GM12878 (cell line): ENCODE measurements at regions not wholly inside any gene's neighbourhood (a gene's known extent, or its start where the extent isn't known, plus 50 kb on each side); places are given as distances from the start of the nearest gene placed in this dataset.

Experiments
- ATAC-seq: fragments of 200-7000 bp; cut with Tn5 transposase; 3 replicates; pipeline ENCODE4 v1.9.1; 2020; ENCODE audit warnings: mild to moderate bottlenecking, moderate library complexity
- BruUV-seq: library from RNA; stranded (reverse); fragments of 400-500 nt; replicated peaks from 2 replicates; lab custom pipeline; 2021; lab: Mats Ljungman, UMichigan
- CTCF ChIA-PET: fragments of 300-600 bp; sonication (Branson Sonifier 250); formaldehyde crosslinking; extraction: SDS; loops from one replicate; lab custom pipeline; 2021; ENCODE audit warnings: inconsistent platforms; lab: Yijun Ruan, JAX
- POLR2A ChIA-PET: fragments of 350-600 bp; formaldehyde crosslinking; extraction: SDS; loops from one replicate; lab custom pipeline; 2021; ENCODE audit warnings: inconsistent platforms; lab: Charles Lee
- RAD21 ChIA-PET: fragments of 300-600 bp; sonication (Branson Sonifier 250); formaldehyde crosslinking; loops from one replicate; lab custom pipeline; 2023; ENCODE audit warnings: antibody characterized with exemption; ENCODE audit not compliant: unreplicated experiment; lab: Charles Lee
- SMC1A ChIA-PET: fragments of 300-600 bp; sonication (Branson Sonifier 250); formaldehyde crosslinking; loops from one replicate; lab custom pipeline; 2023; ENCODE audit not compliant: unreplicated experiment, uncharacterized antibody; lab: Charles Lee
- DNase-seq: peaks from one replicate; pipeline ENCODE4 v3.0.0-alpha.2; 2011; ENCODE audit warnings: low read depth, low spot score
- FAIRE-seq: peaks from 3 replicates; lab custom pipeline; 2011; peaks lifted over from hg19 to GRCh38; lab: Jason Lieb, UNC
- H2AFZ ChIP-seq: 2 replicates; pipeline ENCODE4 v1.6.0; 2011; ENCODE audit warnings: low read depth, low read length, control low read depth; ENCODE audit not compliant: control insufficient read depth
- H3K27ac ChIP-seq: 2 replicates; pipeline ENCODE4 v1.5.1; 2011; ENCODE audit warnings: control low read depth; ENCODE audit not compliant: control insufficient read depth, insufficient read depth
- H3K27me3 ChIP-seq, 2 experiments: replicated peaks in 1 of 2; 2 replicates each; pipeline versions ENCODE4 v1.6.0 to v1.6.1; 2011; ENCODE audit warnings: low read length in 1 of 2; ENCODE audit not compliant: control insufficient read depth in 2 of 2, insufficient read depth in 2 of 2
- H3K36me3 ChIP-seq, 2 experiments: 2 replicates each; pipeline ENCODE4 v1.5.1; 2011; ENCODE audit warnings: low read length in 1 of 2; ENCODE audit not compliant: control insufficient read depth in 2 of 2, insufficient read depth in 2 of 2
- H3K4me1 ChIP-seq: 2 replicates; pipeline ENCODE4 v1.6.1; 2011; ENCODE audit warnings: mild to moderate bottlenecking, low read length, moderate library complexity, mixed read lengths; ENCODE audit not compliant: control insufficient read depth, insufficient read depth
- H3K4me2 ChIP-seq: 2 replicates; pipeline ENCODE4 v1.6.0; 2011; ENCODE audit warnings: control low read depth; ENCODE audit not compliant: control insufficient read depth, insufficient read depth
- H3K4me3 ChIP-seq: fragments of 200-600 bp; sonication (generic); 2 replicates; pipeline ENCODE4 v1.5.1; 2016
- H3K79me2 ChIP-seq: 2 replicates; pipeline ENCODE4 v1.6.0; 2011; ENCODE audit warnings: low read length; ENCODE audit not compliant: control insufficient read depth, insufficient read depth
- H3K9ac ChIP-seq: 2 replicates; pipeline ENCODE4 v1.8.0; 2011; ENCODE audit warnings: low read length, control low read depth, mixed read lengths; ENCODE audit not compliant: control insufficient read depth, insufficient read depth
- H3K9me3 ChIP-seq: replicated peaks from 3 replicates; pipeline ENCODE4 v1.5.1; 2011; ENCODE audit warnings: mild to moderate bottlenecking, low read length; ENCODE audit not compliant: control insufficient read depth, insufficient read depth
- H4K20me1 ChIP-seq: 2 replicates; pipeline ENCODE4 v1.6.0; 2011; ENCODE audit not compliant: control insufficient read depth, insufficient read depth
- ETV6 ChIP-seq, 2 experiments: fragments of 450-650 bp in 1 of 2; IDR thresholded peaks in 1 of 2; conservative IDR thresholded peaks in 1 of 2; 2 replicates each; pipeline ENCODE4 v1.6.1; 2014; ENCODE audit warnings: antibody characterized with exemption in 1 of 2, borderline replicate concordance in 1 of 2, low read depth in 1 of 2, mild to moderate bottlenecking in 1 of 2, moderate library complexity in 1 of 2
- ZBTB4 ChIP-seq: fragments of 450-650 bp; formaldehyde crosslinking; IDR thresholded peaks from 2 replicates; pipeline ENCODE4 v1.4.0; 2022; ENCODE audit warnings: mild to moderate bottlenecking, moderate library complexity
- WGBS: methylation state at CpG from one replicate; pipeline ENCODE4 v1.1.6; 2016; ENCODE audit warnings: low lambda C conversion rate; ENCODE audit not compliant: insufficient replicate concordance, insufficient coverage; ENCODE audit errors: missing lambda C conversion rate; 5-methylcytosine and 5-hydroxymethylcytosine counted together
- in situ Hi-C: fragments of 300-500 bp; cut with MboI; formaldehyde crosslinking; loops from 9 replicates; pipeline ENCODE4 v1.14.3; 2018; ENCODE audit warnings: mixed read lengths
- intact Hi-C: fragments of 100-400 bp; cut with micrococcal nuclease; formaldehyde crosslinking; loops from one replicate; pipeline ENCODE4 v1.14.2; 2022; ENCODE audit not compliant: unreplicated experiment

GRCh38 chr4:117844594-117844993, 189.7 kb upstream of the NDST3 start (continued):
- TF ChIP-seq ZBTB4 (CRISPR knock-in tag) = no peak
- TF ChIP-seq, all 136 proteins: peak for 0

GRCh38 chr4:117845270-117845669, 189.0 kb upstream of the NDST3 start:
- no TSS peak for BruUV-seq
- 0% methylated on average over 1 of the region's 1 CpG for WGBS
- ChIA-PET RAD21 (no interaction called here), SMC1A (no interaction called here), POLR2A (no interaction called here), CTCF (interaction anchor here (1.0 kb wide), 1 partner anchor 133 kb away, joined by 3 read pairs; no protein-coding TSS in a partner anchor)
- Histone ChIP-seq H3K4me3 (no peak overlapping the region), H3K27ac (no peak overlapping the region), H3K9ac (no peak overlapping the region), H3K9me3 (no peaks in the 10 kb centered on the region), H2AFZ (no peak overlapping the region), H4K20me1 (no peaks in the 10 kb centered on the region), H3K36me3 (no peaks in the 10 kb centered on the region), H3K4me1 (no peaks in the 10 kb centered on the region), H3K79me2 (no peaks in the 10 kb centered on the region), H3K27me3 (no peaks in the 10 kb centered on the region), H3K4me2 (no peak overlapping the region)
- DNase-seq (no peak), FAIRE-seq (no peak), ATAC-seq (no peak)
- intact Hi-C loops = no loop called here
- in situ Hi-C loops = no loop called here
- TF ChIP-seq ETV6 (conservative IDR thresholded peaks at IDR 0.05 in 1 of 2, IDR thresholded peaks at IDR 0.05 in 1 of 2; ENCODE audit: borderline replicate concordance in 1 of 2, low read depth in 1 of 2) = no peak
